HG02870 (cell line): ENCODE measurements at regions not wholly inside any gene's neighbourhood (a gene's known extent, or its start where the extent isn't known, plus 50 kb on each side); places are given as distances from the start of the nearest gene placed in this dataset.

Source experiments
- ATAC-seq: cut with Tn5 transposase; IDR thresholded peaks from one replicate; pipeline ENCODE4 v1.9.1; 2021; ENCODE audit warnings: mild to moderate bottlenecking, moderate library complexity; ENCODE audit not compliant: unreplicated experiment

- no peak for ATAC-seq
These were observed 583.6 kb downstream of the TCERG1L start for GRCh38 chr10:130727766-130728490.

DNA sequence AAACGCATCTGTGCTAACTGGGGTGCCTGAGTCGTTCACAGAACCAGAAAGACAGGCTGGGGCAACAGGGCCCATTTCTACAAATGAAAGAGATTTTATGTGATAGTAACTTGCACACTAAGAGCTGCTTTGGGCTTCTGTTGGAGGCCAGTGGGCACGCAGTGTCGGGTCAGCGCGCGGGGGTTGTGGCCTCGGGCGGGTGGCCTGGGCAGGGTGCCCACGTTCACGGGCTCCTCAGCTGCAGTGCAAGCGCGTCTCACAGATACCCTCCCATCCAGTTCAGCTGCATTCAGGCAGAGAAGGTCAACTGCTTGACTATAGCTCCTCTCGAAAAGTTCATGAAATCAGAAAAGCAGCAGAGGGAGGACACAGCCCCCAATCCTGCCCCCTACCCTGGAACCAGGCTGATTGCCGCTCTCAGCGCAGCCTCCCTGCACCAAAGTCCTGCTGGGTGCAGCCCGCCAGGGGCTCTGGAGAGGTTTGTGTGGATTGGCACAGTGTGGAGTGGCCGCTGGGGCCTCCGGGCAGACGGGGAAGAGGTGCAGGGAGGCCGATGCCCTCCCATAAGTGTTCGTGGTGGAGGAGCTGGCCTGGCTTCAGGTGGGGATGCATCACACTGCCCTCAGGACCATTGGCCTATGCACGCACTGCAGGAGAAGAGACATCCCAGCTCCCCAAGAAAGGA, 582.8 kb downstream of the TCERG1L start:
- ATAC-seq: no peak

DNA sequence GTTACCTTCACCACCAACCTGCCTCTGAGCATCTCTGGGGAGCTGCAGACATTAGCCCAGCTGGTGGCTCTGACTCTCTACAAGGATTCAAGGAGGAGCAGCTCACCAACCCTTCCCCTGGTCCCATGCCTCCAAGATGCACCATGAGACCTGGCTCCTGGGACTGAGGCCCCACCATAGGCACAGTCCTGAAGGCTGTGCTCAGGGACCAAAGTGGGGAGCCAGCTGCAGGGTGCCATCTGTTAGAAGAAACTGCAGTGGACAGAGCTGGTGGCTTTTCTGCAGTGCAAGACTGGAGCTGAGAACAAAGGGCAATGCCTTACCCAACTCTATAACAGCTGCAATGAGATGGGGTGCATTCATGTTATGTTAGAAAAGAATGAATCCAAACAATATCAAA, 581.6 kb downstream of the TCERG1L start:
- ATAC-seq: no peak

DNA sequence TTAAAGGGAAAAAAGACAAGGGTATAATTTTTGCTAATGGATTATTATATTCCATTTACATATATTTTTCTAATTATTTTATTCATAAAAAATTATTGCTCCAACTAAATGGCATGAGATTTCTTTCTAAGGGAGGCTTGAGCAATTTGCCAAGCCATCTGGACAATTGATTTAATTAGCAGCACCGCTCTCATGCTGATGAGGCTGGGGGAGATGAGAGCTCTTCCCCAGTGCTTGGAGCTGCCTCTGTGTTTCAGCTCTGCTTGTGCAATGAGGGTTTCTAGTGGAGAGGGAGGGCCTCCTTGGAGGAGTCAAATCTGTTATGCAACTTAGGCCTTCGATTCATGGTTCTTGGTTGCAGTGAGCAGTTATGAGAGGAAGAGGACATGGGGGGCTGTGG, 574.3 kb downstream of the TCERG1L start:
- ATAC-seq: no peak

DNA sequence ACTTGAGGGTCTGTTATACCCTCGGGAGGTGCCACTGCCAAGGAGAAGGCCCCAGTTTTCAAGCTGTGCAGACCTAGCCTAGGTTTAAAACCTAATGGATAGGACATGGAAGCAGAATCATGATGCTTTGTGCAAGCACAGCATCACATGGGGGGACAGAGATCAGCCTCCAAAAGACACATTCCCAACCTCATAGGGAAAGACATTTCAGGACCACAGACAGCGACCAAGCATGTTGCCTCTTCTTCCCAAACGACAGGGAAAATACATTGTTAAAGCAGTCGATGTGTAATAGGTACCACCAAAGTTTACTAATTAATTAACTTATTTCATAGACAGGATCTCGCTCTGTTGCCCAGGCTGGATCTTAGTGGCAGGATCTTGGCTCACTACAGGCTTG, 573.9 kb downstream of the TCERG1L start:
- no peak for ATAC-seq

DNA sequence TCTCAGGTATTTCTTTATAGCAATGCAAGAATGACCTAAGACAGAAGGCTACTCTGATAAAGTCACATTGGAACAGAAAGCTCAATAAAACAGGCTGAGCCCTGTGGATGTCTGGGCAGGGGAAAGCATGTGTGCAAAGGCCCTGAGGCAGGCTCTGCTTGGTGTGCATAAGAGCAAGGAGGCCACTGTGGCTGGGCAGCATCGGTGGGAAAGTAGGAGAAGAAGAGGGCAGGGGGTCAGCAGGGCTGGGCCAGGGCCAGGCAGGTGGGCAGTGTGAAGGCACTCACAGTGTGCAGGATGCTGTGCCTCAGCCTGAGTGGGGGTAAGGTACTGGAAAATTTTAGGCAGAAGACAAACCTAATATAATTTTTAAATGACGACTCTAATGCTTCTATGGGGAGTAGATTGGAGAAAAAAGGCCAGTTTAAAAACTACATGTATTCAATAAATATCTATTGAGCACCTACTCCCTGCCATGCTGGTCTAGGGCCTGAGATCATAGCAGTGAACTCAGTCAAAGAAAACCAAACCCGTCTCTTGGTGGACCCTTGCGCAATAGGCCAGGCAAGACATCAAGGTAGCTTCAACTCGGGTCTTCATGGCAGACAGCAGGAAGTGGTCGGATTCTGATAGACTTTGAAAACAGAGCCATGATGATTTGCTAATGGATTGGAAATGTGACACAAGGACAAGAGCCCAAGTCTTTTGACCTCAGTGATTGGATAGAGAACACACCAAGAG, 572.3 kb downstream of the TCERG1L start:
- no peak for ATAC-seq

DNA sequence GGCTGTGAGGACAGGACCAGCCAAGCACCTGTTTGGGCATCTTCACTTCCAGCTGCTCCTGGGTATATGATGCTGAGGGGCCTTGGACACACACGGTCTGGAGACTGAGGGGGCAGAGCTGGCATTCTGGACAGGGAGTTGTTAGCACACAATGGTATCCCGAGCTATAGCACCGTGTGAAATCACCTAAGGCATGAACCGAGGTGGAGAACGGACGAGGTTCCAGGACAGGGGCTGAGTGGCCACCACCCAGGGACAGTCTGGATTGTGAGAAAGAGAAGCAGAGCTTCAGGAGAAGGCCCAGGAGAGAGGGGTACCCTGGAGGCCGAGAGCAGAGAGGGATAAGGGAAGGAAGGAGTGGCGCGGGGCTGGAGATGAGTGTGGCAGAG, 571.8 kb downstream of the TCERG1L start:
- ATAC-seq: no peak

DNA sequence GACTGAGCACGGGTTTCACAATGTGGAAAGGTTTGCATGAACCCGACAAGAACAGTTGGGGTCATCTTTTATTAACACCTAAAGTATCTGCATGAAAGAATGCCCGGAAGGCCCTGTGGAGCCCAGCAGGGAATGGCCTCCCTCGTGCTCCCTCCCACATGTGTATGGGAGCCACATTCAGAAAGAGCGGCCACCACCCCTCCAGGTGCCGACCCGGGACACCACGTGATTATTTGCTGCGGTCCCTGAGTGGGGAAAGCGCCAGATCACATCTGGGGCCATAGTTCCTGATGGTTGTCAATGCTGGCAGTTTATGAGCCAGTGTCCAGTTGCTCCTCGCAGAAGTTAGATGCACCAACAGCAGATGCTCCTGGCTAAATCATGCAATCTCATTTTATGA, 571.4 kb downstream of the TCERG1L start:
- ATAC-seq: no peak

DNA sequence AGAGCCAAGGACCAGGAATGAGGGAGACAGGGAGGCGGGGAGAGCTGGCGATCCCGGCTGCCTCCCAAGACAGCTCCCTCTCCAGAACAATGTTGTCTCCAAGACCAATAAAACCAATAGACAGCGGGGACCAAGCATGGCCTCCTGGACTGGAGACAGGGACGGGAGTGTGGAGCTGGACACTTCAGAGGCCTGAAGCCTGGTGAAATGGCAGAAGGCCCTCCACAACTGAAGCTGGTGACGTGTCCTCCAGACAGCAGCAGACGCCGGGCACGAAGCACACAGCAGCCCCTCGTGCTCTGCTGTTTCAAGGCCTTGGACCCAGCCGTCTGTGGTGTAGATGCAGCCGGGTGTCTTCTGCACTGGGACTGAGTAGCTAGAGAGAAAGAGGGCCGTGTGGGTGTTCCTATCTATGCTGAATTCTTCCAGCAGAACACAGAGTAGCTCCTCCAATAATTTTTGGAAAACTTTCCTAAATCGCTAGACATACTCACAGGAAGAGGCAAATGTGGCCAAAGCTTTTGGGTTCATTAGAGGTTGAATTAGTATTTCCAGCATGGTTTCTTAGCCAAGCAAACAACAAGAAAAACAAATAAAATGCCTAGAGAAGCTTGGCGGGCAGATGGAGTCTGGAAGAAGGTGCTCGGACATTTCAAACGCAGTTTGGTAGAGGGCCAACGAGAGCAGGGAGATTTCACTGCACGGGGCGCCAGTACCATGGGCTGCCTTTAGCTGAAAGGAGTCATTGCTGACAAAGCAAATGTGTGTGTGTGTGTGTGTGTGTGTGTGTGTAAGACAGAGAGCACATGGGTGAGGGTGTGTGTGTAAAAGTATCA, 570.4 kb downstream of the TCERG1L start:
- no peak for ATAC-seq

GRCh38 chr10:130741901-130742855, 569.3 kb downstream of the TCERG1L start:
- no peak for ATAC-seq

DNA sequence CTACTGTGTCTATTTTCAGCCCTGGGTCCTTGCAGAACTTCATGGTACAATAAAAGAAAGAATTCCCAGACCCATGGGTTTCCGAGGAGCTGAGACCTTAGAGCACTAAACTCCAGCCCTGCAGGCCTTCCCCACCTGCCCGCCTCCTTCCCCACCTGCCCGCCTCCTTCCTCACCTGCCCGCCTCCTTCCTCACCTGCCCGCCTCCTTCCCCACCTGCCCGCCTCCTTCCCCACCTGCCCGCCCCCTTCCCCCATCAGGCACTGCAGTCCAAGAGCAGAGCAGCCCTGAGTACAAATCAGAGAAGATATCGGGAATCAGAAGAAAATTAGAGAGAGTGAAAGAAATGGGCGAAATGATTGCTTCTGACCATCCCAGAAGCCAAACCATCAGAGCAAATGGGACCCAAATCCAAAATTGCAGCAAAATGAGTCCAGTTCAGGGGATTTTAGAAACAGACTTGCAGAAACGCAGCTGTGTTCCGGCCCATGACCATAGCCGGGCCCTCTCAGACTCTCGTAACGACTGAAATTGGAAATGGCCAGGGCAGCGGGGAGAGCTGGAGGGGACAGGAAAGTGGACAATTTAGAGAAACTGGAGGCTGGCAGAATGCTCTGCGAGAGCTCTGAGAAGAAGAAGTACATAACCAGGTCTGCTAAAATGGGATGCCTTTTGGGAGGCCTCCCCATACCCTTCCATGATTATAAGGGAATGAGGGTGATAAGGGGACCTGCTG, 568.4 kb downstream of the TCERG1L start:
- ATAC-seq: no peak

DNA sequence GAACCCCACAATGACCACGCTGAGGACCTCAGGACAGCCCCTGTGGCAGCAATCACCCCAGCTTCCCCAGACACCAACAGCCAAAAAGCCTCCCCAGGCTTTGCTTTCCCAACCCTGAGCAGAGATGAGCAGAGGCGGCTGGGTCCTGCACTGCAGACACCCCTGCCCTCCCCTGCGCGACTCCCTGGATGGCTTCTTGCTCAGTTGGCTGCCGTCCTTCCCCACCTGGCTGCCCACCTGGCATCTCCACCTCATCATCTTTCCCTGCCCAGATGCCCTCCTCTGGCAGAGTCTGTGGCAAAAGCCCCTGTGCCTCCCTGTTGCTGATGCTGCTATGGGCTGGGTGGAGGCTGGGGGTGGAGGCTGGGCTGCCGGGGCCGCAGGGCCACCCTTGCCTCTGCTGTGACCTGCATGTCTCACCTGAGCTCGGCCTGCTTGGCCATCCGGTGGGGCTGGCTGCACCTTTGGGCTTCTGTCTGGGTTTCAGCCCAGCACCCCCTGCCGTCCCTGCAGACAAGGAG, 567.7 kb downstream of the TCERG1L start:
- no peak for ATAC-seq

GRCh38 chr10:130744631-130745030, 566.9 kb downstream of the TCERG1L start:
- ATAC-seq: no peak

- no peak for ATAC-seq
These were observed 566.3 kb downstream of the TCERG1L start for GRCh38 chr10:130745251-130745650.

- ATAC-seq: no peak
These were observed 565.7 kb downstream of the TCERG1L start for GRCh38 chr10:130745821-130746220.

- no peak for ATAC-seq
These were observed 565.2 kb downstream of the TCERG1L start for GRCh38 chr10:130746311-130746710.

- ATAC-seq: no peak
These were observed 564.2 kb downstream of the TCERG1L start for GRCh38 chr10:130747356-130747755.

- no peak for ATAC-seq
These were observed 563.6 kb downstream of the TCERG1L start for GRCh38 chr10:130747946-130748345.
